GM06990 (cell line): ENCODE measurements at regions not wholly inside any gene's neighbourhood (a gene's known extent, or its start where the extent isn't known, plus 50 kb on each side); places are given as distances from the start of the nearest gene placed in this dataset.

Source experiments
- DNase-seq: peaks from one replicate; pipeline ENCODE4 v3.0.0-alpha.2; 2011; ENCODE audit not compliant: insufficient read length; ENCODE audit errors: extremely low read depth
- H3K27me3 ChIP-seq: replicated peaks from 2 replicates; pipeline ENCODE4 v1.6.0; 2011; ENCODE audit warnings: low read length; ENCODE audit not compliant: control insufficient read depth, insufficient read depth
- H3K36me3 ChIP-seq: 2 replicates; pipeline ENCODE4 v1.5.1; 2011; ENCODE audit warnings: low read length; ENCODE audit not compliant: control insufficient read depth, insufficient read depth
- H3K4me3 ChIP-seq: replicated peaks from 2 replicates; pipeline ENCODE4 v1.5.1; 2011; ENCODE audit warnings: low read depth, mild to moderate bottlenecking, control low read depth, low read length
- CTCF ChIP-seq: IDR thresholded peaks from 2 replicates; pipeline ENCODE4 v1.5.1; 2011; ENCODE audit warnings: low read length, control low read depth, mild to moderate bottlenecking, inconsistent platforms; ENCODE audit not compliant: insufficient read depth, poor library complexity, severe bottlenecking

- Histone ChIP-seq H3K27me3 (no peaks in the 10 kb centered on the region), H3K36me3 (no peaks in the 10 kb centered on the region), H3K4me3 (no peak overlapping the region)
- no peak for DNase-seq
- no peak for TF ChIP-seq CTCF
Observed at GRCh38 chr10:28463141-28463540, 69.8 kb upstream of the WAC start.

- Histone ChIP-seq H3K27me3 (no peaks in the 10 kb centered on the region), H3K36me3 (no peaks in the 10 kb centered on the region), H3K4me3 (no peak overlapping the region)
- no peak for TF ChIP-seq CTCF
- no peak for DNase-seq
Observed at GRCh38 chr10:28463676-28464395, 69.1 kb upstream of the WAC start.

GRCh38 chr10:28467615-28468014 is 65.3 kb upstream of the WAC start:
- Histone ChIP-seq H3K36me3 (no peaks in the 10 kb centered on the region), H3K27me3 (no peaks in the 10 kb centered on the region; the same call in 1 of the 2 replicates), H3K4me3 (no peak overlapping the region)
- no peak for DNase-seq
- TF ChIP-seq CTCF, result no peak

- DNase-seq, result no peak
- Histone ChIP-seq H3K36me3 (no peaks in the 10 kb centered on the region), H3K27me3 (no peaks in the 10 kb centered on the region; the same call in 1 of the 2 replicates), H3K4me3 (no peak overlapping the region)
- no peak for TF ChIP-seq CTCF
Observed at GRCh38 chr10:28468707-28469483, 64.0 kb upstream of the WAC start.

- no peak for TF ChIP-seq CTCF
- no peaks in the 10 kb centered on the region for H3K36me3 ChIP-seq
- no peak for DNase-seq
- H3K4me3 ChIP-seq, result no peak overlapping the region
- H3K27me3 ChIP-seq, result no peaks in the 10 kb centered on the region; the same call in 1 of the 2 replicates
Observed at GRCh38 chr10:28470873-28471651, 61.9 kb upstream of the WAC start.
